Embryonic facial prominence (tissue), 1 donor: ENCODE measurements at regions not wholly inside any gene's neighbourhood (a gene's known extent, or its start where the extent isn't known, plus 50 kb on each side); places are given as distances from the start of the nearest gene placed in this dataset.

Experiments used
- DNase-seq: peaks from one replicate; pipeline ENCODE4 v3.0.0-alpha.2; 2016; ENCODE audit errors: extremely low spot score

DNA sequence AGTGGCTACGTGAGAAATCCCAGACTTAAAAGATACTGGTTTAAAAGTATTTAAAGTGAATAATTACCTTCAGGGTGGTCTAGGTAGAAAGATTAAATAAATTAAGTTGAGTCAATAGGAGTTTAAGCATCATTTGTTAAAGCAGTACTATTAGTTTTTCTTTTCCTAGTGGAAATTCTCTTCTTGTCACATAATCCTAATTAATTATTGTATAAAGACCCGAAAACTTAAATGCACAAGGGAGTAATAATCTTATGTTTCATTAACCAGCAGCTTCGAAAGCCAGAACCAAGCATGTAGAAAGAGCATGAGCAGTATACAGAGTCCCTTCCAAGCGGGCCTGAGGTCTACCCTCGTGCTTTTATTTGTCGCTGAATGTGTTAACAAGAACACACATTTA, 90.2 kb upstream of the SKOR2 start:
- no peak for DNase-seq

- DNase-seq = no peak
Observed at GRCh38 chr18:47334966-47335365, 83.5 kb upstream of the SKOR2 start.

GRCh38 chr18:47333926-47334635, 82.6 kb upstream of the SKOR2 start:
- DNase-seq = no peak

DNA sequence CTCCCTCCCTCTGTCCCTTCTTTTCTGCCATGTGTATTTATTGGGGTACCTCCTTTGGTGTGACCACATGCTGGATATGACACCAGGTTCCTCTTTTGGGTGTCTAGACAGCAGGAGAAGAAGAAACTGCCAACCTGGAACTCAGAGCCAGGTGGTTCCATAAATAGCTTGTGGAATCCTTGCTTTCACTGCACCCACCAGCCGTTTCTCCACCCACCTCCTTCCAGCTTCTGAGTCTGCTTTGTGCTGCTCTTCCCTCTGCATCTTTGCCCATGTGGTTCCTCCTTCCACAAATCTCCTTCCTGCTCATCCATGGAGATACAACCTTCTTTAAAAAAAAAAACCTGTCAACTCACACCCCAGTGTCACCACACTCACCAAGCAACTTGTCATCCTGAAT, 80.2 kb upstream of the SKOR2 start:
- no peak for DNase-seq

- no peak for DNase-seq
Observed at GRCh38 chr18:47331026-47331425, 79.6 kb upstream of the SKOR2 start.

DNA sequence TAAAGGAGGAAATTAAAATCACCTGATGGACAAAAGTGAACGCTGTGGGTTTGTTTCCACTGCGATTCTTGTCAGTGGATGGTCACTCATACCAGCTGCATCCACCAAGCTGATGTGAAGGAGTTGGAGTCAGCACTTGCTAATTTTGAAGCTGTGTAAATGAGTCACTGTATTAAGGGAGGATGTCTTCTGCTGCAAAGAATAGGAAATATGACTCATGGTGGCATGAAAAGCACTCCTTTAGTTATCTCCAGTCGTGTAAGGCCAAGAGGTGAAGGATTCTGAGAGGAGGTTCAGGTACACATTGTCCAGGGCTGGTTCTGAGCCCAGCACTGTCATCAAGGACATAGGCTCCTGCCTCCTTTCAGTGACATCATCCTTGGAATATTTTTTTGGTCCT, 71.7 kb upstream of the SKOR2 start:
- no peak for DNase-seq

DNA sequence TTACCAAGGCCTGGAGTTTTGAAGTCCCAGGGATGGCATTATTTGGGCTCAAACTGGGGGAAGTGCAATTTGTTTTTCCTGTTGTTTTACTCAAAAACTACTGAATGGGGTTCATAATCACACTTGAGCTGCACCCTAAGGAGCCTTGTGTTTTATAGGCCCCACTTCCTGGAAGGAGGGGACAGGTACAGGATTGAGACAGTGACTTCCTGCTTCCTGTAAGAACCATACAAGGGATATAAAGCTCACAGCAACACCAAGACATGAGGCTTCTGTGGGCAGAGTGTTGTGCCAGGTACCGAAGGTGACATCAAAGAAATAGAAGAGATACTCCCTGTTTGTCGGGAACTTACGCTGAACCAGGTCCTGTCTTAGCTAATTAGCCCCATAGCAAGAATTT, 70.4 kb upstream of the SKOR2 start:
- DNase-seq = no peak

- no peak for DNase-seq
Observed at GRCh38 chr18:47317824-47318508, 66.5 kb upstream of the SKOR2 start.

- no peak for DNase-seq
Observed at GRCh38 chr18:47316924-47317323, 65.5 kb upstream of the SKOR2 start.

DNA sequence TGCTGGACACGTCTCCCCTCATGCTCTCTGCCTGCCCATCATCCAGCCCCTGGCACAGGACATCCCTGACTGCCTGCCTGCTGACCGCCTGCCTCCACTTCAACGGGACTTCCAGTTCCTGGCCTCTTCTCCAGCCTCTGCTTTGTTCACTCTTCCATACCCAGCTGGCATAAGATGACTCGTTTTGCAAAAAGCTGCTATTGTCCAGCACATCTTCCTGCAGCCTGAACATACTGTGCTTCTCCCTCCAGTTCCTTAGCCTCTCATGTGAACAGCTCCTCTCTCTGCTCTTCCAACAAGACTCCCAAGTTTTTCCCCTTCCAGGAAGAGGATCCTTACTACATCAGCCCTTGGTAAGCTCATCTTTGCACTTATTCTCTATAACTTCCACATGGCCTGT, 62.4 kb upstream of the SKOR2 start:
- DNase-seq = no peak

GRCh38 chr18:47311585-47311984, 60.1 kb upstream of the SKOR2 start:
- DNase-seq = no peak
